HFF-Myc (cell line): ENCODE measurements at regions not wholly inside any gene's neighbourhood (a gene's known extent, or its start where the extent isn't known, plus 50 kb on each side); places are given as distances from the start of the nearest gene placed in this dataset.

Source experiments
- DNase-seq: peaks from one replicate; pipeline ENCODE4 v3.0.0-alpha.2; 2011; ENCODE audit warnings: low read depth; ENCODE audit errors: extremely low read depth
- H3K4me3 ChIP-seq: replicated peaks from 2 replicates; pipeline ENCODE4 v1.5.1; 2011; ENCODE audit warnings: low read depth, mild to moderate bottlenecking, control low read depth, low read length
- CTCF ChIP-seq: IDR thresholded peaks from 2 replicates; pipeline ENCODE4 v1.5.1; 2012; ENCODE audit warnings: mild to moderate bottlenecking, low read depth, low read length, control low read depth; ENCODE audit errors: missing control alignments

- no peak for TF ChIP-seq CTCF
- no peak overlapping the region for H3K4me3 ChIP-seq
- DNase-seq, result no peak
These were observed 380.7 kb downstream of the MATN1 start for GRCh38 chr1:30342535-30343141.

GRCh38 chr1:30340934-30341333 lies 382.5 kb downstream of the MATN1 start:
- no peak for TF ChIP-seq CTCF
- no peak overlapping the region for H3K4me3 ChIP-seq
- no peak for DNase-seq

- no peak for DNase-seq
- no peak overlapping the region for H3K4me3 ChIP-seq
- TF ChIP-seq CTCF, result no peak
These were observed 383.5 kb downstream of the MATN1 start for GRCh38 chr1:30339866-30340265.

DNA sequence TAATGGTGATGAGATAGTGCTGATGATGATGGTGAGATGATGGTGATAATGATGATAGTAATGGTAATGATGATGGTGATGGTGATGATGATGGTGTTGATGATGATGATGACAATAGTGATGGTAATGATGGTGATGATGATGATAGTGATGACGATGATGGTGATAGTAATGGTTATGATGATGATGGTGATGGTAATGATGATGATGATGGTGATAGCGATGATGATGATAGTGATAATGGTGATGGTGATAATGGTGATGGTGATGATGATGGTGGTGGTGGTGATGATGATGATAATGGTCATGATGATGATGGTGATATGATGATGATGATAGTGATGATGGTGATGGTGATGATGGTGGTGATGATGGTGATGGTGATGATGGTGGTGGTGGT lies 384.6 kb downstream of the MATN1 start:
- TF ChIP-seq CTCF, result no peak
- no peak overlapping the region for H3K4me3 ChIP-seq
- no peak for DNase-seq

DNA sequence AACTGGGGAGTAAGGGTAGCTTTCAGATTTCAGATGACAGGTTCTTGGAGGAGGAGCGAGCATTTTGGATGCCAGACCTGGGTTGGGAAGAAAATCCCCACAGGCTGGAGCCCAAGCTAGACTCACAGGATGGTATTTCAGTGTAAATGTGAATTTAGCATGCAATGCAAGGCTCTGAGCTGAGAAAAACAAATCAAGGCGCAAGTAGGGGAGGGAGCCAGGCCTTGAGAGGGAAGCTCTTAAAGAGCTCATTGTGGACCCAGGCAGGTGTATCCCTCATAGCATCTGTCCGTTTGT lies 386.1 kb downstream of the MATN1 start:
- no peak for DNase-seq
- no peak overlapping the region for H3K4me3 ChIP-seq
- no peak for TF ChIP-seq CTCF

GRCh38 chr1:30336550-30337323 lies 386.6 kb downstream of the MATN1 start:
- no peak for TF ChIP-seq CTCF
- no peak for DNase-seq
- H3K4me3 ChIP-seq, result no peak overlapping the region
